OCI-LY3 (cell line): ENCODE measurements at regions not wholly inside any gene's neighbourhood (a gene's known extent, or its start where the extent isn't known, plus 50 kb on each side); places are given as distances from the start of the nearest gene placed in this dataset.

Experiments used
- EZH2phosphoT487 ChIP-seq: fragments of 200-600 bp; shearing (Covaris generic); IDR thresholded peaks from 2 replicates; pipeline ENCODE4 v1.6.1; 2018; ENCODE audit warnings: antibody characterized with exemption, mixed run types, low read depth
- TF ChIP-seq, protein P1 (sequence below): fragments of 200-600, 300-600 bp; sonication (generic); IDR thresholded peaks from 2 replicates; pipeline ENCODE4 v1.5.1; 2014; ENCODE audit warnings: antibody characterized with exemption, low read length, low read depth

- TF ChIP-seq, protein P1, sequence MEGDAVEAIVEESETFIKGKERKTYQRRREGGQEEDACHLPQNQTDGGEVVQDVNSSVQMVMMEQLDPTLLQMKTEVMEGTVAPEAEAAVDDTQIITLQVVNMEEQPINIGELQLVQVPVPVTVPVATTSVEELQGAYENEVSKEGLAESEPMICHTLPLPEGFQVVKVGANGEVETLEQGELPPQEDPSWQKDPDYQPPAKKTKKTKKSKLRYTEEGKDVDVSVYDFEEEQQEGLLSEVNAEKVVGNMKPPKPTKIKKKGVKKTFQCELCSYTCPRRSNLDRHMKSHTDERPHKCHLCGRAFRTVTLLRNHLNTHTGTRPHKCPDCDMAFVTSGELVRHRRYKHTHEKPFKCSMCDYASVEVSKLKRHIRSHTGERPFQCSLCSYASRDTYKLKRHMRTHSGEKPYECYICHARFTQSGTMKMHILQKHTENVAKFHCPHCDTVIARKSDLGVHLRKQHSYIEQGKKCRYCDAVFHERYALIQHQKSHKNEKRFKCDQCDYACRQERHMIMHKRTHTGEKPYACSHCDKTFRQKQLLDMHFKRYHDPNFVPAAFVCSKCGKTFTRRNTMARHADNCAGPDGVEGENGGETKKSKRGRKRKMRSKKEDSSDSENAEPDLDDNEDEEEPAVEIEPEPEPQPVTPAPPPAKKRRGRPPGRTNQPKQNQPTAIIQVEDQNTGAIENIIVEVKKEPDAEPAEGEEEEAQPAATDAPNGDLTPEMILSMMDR, result no peak
- no peak for TF ChIP-seq EZH2phosphoT487
Observed at GRCh38 chr5:125719681-125720347, 703.4 kb upstream of the GRAMD2B start.
